LNCaP clone FGC (cell line): ENCODE measurements at regions not wholly inside any gene's neighbourhood (a gene's known extent, or its start where the extent isn't known, plus 50 kb on each side); places are given as distances from the start of the nearest gene placed in this dataset.

Experiments
- DNase-seq: peaks from one replicate; pipeline ENCODE4 v3.0.0-alpha.2; 2011; ENCODE audit warnings: low read depth
- H3K4me3 ChIP-seq: 2 replicates; pipeline ENCODE4 v1.5.1; 2011; ENCODE audit warnings: mild to moderate bottlenecking, low read depth, low read length, control low read depth
- TF ChIP-seq, protein P1 (sequence below): IDR thresholded peaks from 2 replicates; pipeline ENCODE4 v1.5.1; 2012; ENCODE audit warnings: mild to moderate bottlenecking; ENCODE audit not compliant: control insufficient read depth, insufficient read depth; ENCODE audit errors: extremely low read depth

DNA sequence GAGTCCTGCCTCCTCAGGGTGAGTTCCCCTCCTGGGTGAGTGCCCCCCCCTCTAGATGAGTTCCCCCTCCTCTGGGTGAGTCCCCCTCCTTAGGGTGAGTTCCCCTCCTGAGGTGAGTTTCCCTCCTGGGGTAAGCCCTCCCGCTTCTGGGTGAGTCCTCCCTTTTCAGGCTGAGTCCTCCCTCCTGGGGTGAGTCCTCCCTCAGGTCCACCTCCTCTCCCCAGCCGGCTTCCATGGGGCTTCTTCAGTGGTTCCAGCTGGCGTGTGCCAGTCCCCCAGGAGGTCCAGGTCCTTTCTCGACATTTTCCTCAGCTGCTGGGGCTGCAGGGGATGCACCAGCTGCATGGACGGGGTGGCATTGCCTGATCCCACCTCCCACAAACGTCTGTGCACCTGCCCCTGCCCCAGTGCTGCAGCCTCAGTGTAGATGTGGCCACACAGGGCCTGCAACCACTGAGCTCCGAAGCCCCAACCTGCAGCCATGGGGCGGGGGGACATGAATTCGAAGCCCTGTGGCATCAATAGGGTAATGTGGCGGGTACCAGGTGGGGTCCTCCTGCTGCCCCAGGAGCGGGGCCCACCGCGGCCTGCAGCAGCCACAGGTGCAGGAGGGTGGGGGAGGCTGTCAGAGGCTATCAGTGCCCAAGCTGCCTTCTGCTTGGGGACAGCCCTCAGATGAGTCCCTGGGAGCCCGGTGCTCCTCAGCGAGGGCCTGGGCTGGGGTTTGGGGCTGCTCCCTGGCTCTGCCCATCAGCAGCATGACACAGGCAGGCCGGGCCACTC, 101.3 kb upstream of the FGF3 start:
- no peak for DNase-seq
- no peak overlapping the region for H3K4me3 ChIP-seq
- TF ChIP-seq, protein P1, sequence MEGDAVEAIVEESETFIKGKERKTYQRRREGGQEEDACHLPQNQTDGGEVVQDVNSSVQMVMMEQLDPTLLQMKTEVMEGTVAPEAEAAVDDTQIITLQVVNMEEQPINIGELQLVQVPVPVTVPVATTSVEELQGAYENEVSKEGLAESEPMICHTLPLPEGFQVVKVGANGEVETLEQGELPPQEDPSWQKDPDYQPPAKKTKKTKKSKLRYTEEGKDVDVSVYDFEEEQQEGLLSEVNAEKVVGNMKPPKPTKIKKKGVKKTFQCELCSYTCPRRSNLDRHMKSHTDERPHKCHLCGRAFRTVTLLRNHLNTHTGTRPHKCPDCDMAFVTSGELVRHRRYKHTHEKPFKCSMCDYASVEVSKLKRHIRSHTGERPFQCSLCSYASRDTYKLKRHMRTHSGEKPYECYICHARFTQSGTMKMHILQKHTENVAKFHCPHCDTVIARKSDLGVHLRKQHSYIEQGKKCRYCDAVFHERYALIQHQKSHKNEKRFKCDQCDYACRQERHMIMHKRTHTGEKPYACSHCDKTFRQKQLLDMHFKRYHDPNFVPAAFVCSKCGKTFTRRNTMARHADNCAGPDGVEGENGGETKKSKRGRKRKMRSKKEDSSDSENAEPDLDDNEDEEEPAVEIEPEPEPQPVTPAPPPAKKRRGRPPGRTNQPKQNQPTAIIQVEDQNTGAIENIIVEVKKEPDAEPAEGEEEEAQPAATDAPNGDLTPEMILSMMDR: no peak

DNA sequence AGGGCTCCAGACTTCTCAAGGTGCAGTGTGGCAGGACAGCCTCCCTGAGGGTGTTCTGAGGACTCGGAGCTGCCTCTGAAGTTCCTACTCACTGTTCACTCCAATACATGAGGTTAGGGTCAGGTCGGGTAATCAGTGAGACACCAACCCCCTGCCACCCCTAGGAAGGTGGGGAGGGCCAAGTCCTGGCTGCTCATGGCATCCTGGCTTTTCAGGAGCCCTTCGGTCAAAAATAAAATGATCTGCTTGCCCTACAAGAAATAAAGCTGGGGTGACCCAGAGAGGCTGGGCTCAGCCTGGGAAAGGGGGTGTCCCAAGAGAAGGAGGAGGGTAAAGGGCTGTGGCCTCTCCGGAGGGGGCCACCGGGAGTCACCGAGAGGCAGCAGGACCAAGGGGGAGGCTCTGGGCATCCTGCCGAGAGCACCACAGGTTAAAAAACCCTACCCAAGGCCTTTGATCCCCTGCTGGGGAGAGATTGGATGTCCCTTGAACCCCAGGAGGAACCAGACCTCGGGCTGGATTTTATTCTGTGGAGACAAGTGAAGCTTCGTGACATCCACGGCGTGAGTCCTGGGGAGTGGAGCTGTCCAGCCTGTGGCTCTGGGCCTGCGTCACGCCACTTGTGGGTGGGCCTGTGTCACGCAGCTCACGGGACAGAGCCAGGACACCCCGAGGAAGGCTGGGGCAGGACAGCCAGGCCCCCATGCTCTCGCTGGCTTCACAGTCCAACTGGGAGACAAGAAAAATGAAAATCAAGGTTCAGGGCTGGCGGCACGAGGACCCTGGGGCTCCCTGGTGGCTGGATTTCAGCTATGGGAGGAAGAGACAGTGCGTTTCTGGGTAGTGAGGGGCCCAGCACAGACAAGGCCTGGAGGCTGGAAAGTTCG, 102.2 kb upstream of the FGF3 start:
- TF ChIP-seq, protein P1: no peak
- DNase-seq: no peak
- H3K4me3 ChIP-seq: no peak overlapping the region

DNA sequence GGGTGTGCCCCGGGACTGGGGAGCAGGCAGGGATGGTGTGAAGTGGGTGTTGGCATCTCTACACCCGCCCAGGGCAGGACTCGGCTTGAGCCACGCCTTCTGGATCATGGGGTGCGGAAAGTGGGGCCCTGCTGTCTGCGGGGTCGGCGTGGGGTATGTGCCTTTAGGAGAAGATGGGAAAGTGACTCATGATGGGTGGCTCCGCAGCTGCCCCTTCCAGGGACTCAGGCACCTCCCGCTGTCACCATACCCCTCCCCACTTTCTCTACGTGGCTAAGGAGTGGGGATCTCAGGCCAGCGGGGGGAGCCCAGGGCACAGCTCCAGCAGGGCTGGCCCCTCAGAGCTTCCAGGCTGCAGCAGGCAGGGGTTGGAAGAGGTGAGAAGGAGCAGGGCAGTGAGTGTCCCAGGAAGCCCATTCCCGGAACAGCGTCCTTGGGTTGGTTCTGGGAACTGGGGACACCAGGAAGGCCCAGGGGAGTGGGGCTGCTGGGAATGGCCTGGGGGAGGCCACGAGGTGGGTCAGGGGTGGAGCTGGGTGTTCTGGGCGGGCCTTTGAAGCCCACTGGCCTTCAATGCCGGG, 102.9 kb upstream of the FGF3 start:
- TF ChIP-seq, protein P1: no peak
- no peak for DNase-seq
- H3K4me3 ChIP-seq: no peak overlapping the region

DNA sequence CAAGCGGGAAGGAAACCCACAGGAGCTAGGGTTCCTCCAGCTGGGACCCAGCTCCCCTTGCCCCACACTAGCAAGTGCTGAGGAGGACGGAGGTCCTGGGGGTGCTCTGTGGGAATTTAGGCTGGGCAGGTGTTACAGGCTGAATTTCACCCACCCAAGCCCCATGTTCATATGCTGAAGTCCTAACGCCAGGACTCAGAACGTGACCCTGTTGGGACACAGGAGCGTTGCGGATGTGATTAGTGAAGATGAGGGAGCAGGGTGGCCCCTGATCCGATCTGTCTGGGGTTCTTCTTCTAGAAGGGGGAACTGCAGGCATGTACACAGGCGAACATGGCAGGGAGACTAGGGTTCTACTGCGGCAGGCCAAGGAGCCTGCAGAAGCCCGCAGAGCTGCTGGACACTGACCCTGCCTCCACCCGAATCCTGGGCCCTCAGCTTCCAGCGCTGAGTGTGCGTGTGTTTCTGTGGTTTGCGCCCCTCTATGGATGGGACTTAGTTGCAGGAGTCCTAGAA, 103.4 kb upstream of the FGF3 start:
- H3K4me3 ChIP-seq: no peak overlapping the region
- TF ChIP-seq, protein P1: no peak
- no peak for DNase-seq

DNA sequence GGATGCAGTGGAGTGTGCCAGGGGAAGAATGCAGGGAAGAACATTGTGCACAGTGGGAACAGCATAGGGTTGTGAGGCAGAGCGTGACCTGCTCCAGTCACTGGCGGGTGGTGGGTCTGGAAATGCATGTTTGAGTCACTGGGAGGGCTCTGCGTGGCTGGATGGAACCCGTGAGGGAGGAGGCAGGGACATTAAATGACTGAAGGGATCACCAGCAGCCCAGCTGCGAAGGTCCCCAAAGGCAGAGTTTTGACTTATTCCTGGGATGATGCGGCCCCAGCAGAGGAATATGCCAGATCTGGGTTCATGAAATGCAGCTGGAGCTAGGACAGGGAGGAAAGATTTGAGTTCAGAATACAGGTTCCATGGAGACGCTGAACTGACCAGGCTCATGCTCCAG, 104.0 kb upstream of the FGF3 start:
- H3K4me3 ChIP-seq: no peak overlapping the region
- TF ChIP-seq, protein P1: no peak
- no peak for DNase-seq

DNA sequence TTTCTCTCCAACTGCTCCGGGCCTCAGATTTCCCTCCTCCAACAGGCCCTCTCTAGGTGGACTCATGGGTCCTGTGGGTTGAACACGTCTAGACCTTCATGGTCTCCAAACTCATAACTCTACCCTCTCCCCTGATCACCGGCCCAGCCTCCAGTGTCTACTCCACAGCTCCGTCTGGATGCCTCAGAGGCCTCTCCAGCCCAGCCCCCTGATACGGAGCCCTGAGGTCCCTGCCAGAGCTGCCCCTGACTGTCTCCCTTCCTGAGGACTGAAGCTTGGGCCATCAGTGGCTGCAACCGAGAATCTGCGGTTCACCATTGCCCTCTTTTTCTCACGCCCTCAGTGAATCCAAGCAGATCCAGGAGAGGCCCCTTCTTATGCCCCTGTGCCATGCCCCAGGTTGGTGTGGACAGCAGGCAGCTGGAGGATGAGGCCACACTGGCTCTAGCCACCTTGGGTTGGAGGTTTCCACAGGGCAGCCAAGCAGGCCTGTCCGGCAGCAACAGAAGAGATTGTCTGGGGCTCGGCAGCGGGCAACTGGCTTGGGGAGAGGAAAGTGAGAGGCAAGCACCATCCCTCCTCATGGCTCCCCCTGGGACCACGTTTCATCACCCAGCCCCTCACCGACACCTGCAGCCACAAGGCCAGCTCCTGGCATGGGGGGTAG, 104.6 kb upstream of the FGF3 start:
- TF ChIP-seq, protein P1: no peak
- DNase-seq: no peak
- no peak overlapping the region for H3K4me3 ChIP-seq
